Body of pancreas (tissue), 4 donors: ENCODE measurements at regions not wholly inside any gene's neighbourhood (a gene's known extent, or its start where the extent isn't known, plus 50 kb on each side); places are given as distances from the start of the nearest gene placed in this dataset.

Source experiments
- ATAC-seq: fragments of 150-250 bp; one replicate; pipeline ENCODE4 v1.9.1; 2016
- DNase-seq, 4 donors: peaks; one replicate each; pipeline ENCODE4 v3.0.0-alpha.2; 2019
- H3K27ac ChIP-seq, 4 donors: fragments of 200-600 bp; sonication (generic); 1 replicate in 3 of 4; 2 replicates in 1 of 4; pipeline versions ENCODE4 v1.5.1 to v1.6.1; 2016 to 2019; ENCODE audit warnings: mild to moderate bottlenecking in 1 of 4, mixed read lengths in 1 of 4, moderate library complexity in 1 of 4
- H3K27me3 ChIP-seq, 2 donors: fragments of 200-600 bp; sonication (generic); one replicate each; pipeline ENCODE4 v1.6.0; 2016; ENCODE audit warnings: mild to moderate bottlenecking in 1 of 2
- H3K36me3 ChIP-seq, 2 donors: fragments of 200-600 bp; sonication (generic); replicated peaks in 1 of 2; 2 replicates each; pipeline ENCODE4 v1.5.1; 2016; ENCODE audit warnings: low read depth in 2 of 2; ENCODE audit not compliant: insufficient read depth in 1 of 2
- H3K4me1 ChIP-seq: fragments of 200-600 bp; sonication (generic); one replicate; pipeline ENCODE4 v1.6.0; 2016
- H3K4me3 ChIP-seq, 2 donors: fragments of 200-600 bp; sonication (generic); 1 replicate in 1 of 2; 2 replicates in 1 of 2; pipeline ENCODE4 v1.5.1; 2016 to 2019
- H3K9me3 ChIP-seq, 3 donors: fragments of 200-600 bp; sonication (generic); 1 replicate in 2 of 3; 2 replicates in 1 of 3; pipeline ENCODE4 v1.5.1; 2016
- CTCF ChIP-seq, 7 experiments: fragments of 450-650 bp in 4 of 7; fragments of 200-600 bp in 3 of 7; sonication (generic) in 3 of 7; IDR thresholded peaks; one replicate each; pipeline ENCODE4 v1.5.1; 2016 to 2019; ENCODE audit warnings: antibody characterized with exemption in 7 of 7
- POLR2A ChIP-seq, 3 donors: fragments of 450-650 bp; IDR thresholded peaks; one replicate each; pipeline ENCODE4 v1.6.1; 2016; ENCODE audit warnings: antibody characterized with exemption in 3 of 3, mild to moderate bottlenecking in 2 of 3
- WGBS, 2 donors: methylation state at CpG; one replicate each; pipeline ENCODE4 v1.1.5; 2017; 5-methylcytosine and 5-hydroxymethylcytosine counted together
- intact Hi-C: fragments of 100-400 bp; cut with DNase I; formaldehyde crosslinking; loops from one replicate; pipeline ENCODE4 v1.15.1; 2023

- Histone ChIP-seq H3K27ac (no peak overlapping the region), H3K4me1 (no peaks in the 10 kb centered on the region), H3K4me3 (no peak overlapping the region), H3K9me3 (no peaks in the 10 kb centered on the region), H3K27me3 (no peaks in the 10 kb centered on the region), H3K36me3 (no peaks in the 10 kb centered on the region)
- WGBS, 2 donors = 48 to 64% methylated on average over 7 of the region's 7 CpGs
- TF ChIP-seq POLR2A (IDR thresholded peaks at IDR 0.05) (no peak), CTCF (IDR thresholded peaks at IDR 0.05) (no peak)
- intact Hi-C loops = no loop called here
- ATAC-seq (no peak), DNase-seq (no peak)
These were observed 114.0 kb upstream of the VEGFC start for GRCh38 chr4:176906709-176907108.

- TF ChIP-seq CTCF (IDR thresholded peaks at IDR 0.05) (no peak), POLR2A (IDR thresholded peaks at IDR 0.05) (no peak)
- no peaks in the 10 kb centered on the region for H3K9me3 ChIP-seq
- intact Hi-C loops = no loop called here
- no peak for ATAC-seq
- 45 to 83% methylated on average over 1 to 2 of the region's 2 CpGs for WGBS, 2 donors
- H3K36me3 ChIP-seq = no peaks in the 10 kb centered on the region
- H3K4me1 ChIP-seq = no peaks in the 10 kb centered on the region
- H3K4me3 ChIP-seq = no peak overlapping the region
- no peak for DNase-seq
- H3K27ac ChIP-seq = no peak overlapping the region
- no peaks in the 10 kb centered on the region for H3K27me3 ChIP-seq
These were observed 117.9 kb upstream of the VEGFC start for GRCh38 chr4:176910646-176911045.

GRCh38 chr4:176919631-176920030 lies 126.9 kb upstream of the VEGFC start:
- intact Hi-C loops = no loop called here
- no peak for TF ChIP-seq POLR2A (IDR thresholded peaks at IDR 0.05)
- 53 to 64% methylated on average over 2 of the region's 2 CpGs for WGBS, 2 donors
- Histone ChIP-seq H3K27me3 (no peaks in the 10 kb centered on the region), H3K27ac (no peak overlapping the region), H3K9me3 (no peaks in the 10 kb centered on the region), H3K36me3 (no peaks in the 10 kb centered on the region), H3K4me3 (no peak overlapping the region), H3K4me1 (no peaks in the 10 kb centered on the region)
- DNase-seq (no peak), ATAC-seq (no peak)

- intact Hi-C loops = no loop called here
- Histone ChIP-seq H3K4me1 (no peaks in the 10 kb centered on the region), H3K4me3 (no peak overlapping the region), H3K27me3 (no peaks in the 10 kb centered on the region), H3K36me3 (no peaks in the 10 kb centered on the region), H3K27ac (no peak overlapping the region), H3K9me3 (no peaks in the 10 kb centered on the region)
- TF ChIP-seq POLR2A (IDR thresholded peaks at IDR 0.05) = no peak
- TF ChIP-seq CTCF (IDR thresholded peaks at IDR 0.05) = no peak
- WGBS, 2 donors = 27 to 30% methylated on average over 4 of the region's 4 CpGs
- DNase-seq = no peak
- no peak for ATAC-seq
These were observed 128.0 kb upstream of the VEGFC start for GRCh38 chr4:176920694-176921093.

- ATAC-seq (no peak), DNase-seq (no peak)
- Histone ChIP-seq H3K4me3 (no peak overlapping the region), H3K4me1 (no peaks in the 10 kb centered on the region), H3K27ac (no peak overlapping the region), H3K36me3 (no peaks in the 10 kb centered on the region), H3K27me3 (no peaks in the 10 kb centered on the region), H3K9me3 (no peaks in the 10 kb centered on the region)
- no peak for TF ChIP-seq CTCF (IDR thresholded peaks at IDR 0.05)
- TF ChIP-seq POLR2A (IDR thresholded peaks at IDR 0.05) = no peak
- 31 to 38% methylated on average over 4 of the region's 4 CpGs for WGBS, 2 donors
- intact Hi-C loops = no loop called here
These were observed 128.5 kb upstream of the VEGFC start for GRCh38 chr4:176921256-176921655.
